ENCODE measurements at regions not wholly inside any gene's neighbourhood (a gene's known extent, or its start where the extent isn't known, plus 50 kb on each side); places are given as distances from the start of the nearest gene placed in this dataset.

DNA sequence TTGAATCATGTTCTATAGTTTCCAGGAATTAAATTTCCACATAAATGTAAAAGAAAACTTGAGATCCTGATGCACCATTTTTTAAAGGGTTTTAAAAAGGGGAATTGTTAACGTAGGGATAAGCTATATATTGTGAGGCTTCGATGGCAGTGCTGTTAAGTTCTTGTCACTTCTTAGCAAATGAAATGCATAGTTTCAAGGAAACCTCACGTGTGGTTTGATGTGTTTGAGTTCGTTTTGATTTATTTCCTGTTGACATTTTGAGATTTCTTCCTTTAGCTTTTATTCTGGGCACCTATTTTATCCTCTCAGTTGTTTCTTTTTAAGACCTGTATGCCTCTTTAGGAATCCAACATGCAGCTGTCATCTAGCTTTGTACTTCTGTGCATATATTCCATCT lies 301.0 kb downstream of the DOCK8 start:
- DNase-seq (ENCODE audit: low read depth) = no peak

DNA sequence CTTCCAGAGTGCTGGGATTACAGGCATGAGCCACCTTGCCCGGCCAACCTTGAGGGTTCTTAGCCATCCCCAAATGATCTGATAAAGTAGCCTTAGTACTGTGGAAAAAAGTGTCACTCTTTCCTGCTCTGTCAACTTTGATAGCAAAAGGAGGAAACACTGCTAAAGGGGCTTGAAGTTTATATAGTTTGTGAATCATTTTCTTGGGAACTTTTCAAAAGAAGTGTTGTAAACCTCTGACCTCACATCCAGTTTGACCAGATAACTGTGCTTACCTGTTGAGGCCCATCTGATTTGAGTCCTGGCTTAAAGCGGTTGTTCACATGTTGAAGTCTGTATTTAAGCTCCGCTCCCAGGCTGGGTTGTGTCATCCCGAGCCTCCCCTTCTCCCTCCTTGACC lies 303.3 kb downstream of the DOCK8 start:
- no peak for DNase-seq (ENCODE audit: low read depth)

DNA sequence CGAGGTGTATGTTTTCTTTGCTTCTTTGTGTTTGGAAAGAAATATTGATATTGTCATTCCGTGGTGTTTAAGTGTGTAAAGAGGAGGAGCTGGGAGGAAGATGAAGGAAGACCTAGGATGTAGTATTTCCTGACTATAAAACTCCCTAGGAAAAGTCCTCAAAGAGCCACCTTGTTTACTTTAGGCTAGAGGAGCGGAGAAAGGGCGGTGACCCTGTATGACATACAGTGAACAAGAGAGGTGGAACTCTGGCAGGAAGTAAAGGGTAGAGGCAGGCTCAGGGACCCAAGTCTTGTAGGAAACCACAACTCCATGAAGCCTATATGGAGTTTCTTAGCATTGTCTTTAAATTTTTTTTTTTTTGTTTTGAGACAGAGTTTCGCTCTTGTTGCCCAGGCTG lies 303.9 kb downstream of the DOCK8 start:
- DNase-seq (ENCODE audit: low read depth) = no peak

- no peak for DNase-seq (ENCODE audit: low read depth)
Observed at GRCh38 chr9:519579-519978, 304.9 kb downstream of the DOCK8 start.

GRCh38 chr9:520302-520701 lies 305.6 kb downstream of the DOCK8 start:
- no peak for DNase-seq (ENCODE audit: low read depth)

GRCh38 chr9:522190-522589 lies 307.5 kb downstream of the DOCK8 start:
- DNase-seq (ENCODE audit: low read depth) = no peak

DNA sequence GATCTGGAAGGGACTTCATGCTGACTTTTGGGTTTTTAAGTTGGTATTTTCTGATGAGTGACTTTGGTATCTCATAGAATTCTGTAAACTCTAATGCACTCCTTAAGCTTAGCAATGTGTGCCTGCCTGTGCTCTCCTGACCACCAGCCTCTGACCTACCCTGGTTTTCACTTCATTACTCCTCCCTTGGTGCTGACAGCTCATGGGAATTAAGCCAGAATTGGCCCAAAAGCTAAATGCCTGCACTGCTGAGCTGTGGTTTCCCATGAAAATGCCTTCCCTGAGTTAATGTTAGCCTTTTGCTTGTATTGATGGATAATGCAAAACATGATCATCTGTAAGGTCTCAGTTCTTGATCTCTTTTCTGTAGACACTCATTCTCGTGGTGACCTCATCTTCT lies 308.0 kb downstream of the DOCK8 start:
- DNase-seq (ENCODE audit: low read depth) = no peak

- no peak for DNase-seq (ENCODE audit: low read depth)
Observed at GRCh38 chr9:523444-523843, 308.8 kb downstream of the DOCK8 start.

- DNase-seq (ENCODE audit: low read depth) = no peak
Observed at GRCh38 chr9:524008-524407, 309.3 kb downstream of the DOCK8 start.

GRCh38 chr9:526904-527591 lies 312.4 kb downstream of the DOCK8 start:
- no peak for DNase-seq (ENCODE audit: low read depth)

- no peak for DNase-seq (ENCODE audit: low read depth)
Observed at GRCh38 chr9:529731-530130, 311.8 kb upstream of the DMRT1 start.

GRCh38 chr9:530681-531080 lies 310.8 kb upstream of the DMRT1 start:
- DNase-seq (ENCODE audit: low read depth) = no peak

GRCh38 chr9:532707-533106 lies 308.8 kb upstream of the DMRT1 start:
- DNase-seq (ENCODE audit: low read depth) = no peak

DNA sequence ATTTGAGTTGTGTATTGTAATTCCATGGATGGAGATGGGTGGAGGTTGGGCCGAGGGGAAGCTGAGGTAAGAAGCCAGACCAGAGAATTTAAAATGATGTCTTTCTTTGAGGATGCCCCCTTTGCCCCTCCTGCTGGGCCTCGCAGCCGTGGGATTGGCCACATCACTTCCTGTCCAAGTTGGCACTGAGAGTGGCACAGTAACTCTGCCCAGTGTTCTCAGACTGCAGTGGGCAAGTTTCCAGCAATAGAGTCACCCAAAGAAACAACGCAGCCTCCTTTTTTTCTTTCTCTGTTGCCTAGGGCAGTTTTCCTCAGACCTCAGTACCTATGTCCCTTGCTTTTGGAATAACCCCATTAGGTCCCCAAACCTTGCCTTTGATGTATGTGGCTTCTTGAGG lies 306.6 kb upstream of the DMRT1 start:
- DNase-seq (ENCODE audit: low read depth) = no peak

- DNase-seq (ENCODE audit: low read depth) = no peak
Observed at GRCh38 chr9:535356-535755, 306.1 kb upstream of the DMRT1 start.

DNA sequence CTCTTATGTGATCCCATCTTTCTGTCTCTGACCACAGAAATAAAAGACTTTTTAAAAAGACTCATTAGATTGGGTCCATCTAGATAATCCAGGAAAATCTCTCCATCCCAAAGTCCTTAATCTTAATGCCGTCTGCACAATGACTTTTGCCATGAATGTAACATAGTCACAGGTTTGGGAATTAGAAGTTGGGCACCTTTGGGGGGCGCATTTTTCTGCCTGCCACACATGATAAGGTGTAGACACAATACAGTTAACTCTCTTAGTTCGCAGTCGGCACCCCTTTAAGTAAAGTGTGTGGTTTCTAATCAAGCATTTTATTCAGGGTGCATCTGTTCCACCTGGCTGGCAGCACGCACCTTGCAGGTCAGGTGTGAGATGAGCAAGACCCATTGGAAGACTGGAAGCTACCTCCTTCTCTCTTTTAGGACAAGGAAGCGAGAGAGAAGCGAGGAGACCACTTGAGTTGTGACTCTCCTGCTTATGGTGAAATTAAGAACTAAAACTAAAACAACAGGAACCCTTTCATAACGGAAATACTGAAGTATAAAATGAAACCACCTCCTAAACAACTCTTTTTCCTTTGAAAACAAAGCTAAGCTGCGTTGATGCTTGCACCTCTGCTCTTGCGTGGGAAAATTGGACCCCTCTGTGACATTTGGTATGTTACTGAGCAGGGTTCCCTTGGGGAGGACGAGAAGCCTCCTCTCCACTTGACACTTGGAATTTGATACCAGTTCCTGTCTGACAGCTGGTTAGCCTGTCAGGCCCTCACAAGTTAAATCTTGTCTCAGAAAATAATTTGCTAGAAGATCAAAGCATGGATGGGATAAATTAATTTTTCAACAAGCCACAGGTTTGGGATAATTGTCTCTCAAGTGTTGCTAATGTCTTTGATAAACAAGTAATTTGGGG lies 304.6 kb upstream of the DMRT1 start:
- no peak for DNase-seq (ENCODE audit: low read depth)

GRCh38 chr9:543478-543877 lies 298.0 kb upstream of the DMRT1 start:
- DNase-seq (ENCODE audit: low read depth) = no peak

DNA sequence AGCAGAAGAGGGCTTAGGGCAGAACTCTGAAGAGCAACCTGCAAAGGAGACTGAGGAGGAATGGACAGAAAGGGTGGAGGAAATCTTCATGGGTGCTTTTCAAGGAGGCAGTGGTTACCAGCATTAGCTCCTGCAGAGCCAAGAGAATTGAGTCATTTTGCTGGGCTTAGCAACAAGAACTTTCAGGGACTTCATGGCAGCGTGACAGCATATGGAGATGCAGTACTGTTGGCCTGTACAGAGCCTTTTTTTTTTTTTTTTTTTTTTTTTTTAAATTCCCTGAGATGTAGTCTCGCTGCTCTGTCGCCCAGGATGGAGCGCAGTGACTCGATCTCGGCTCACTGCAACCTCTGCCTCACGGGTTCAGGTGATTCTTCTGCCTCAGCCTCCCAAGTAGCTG lies 296.0 kb upstream of the DMRT1 start:
- DNase-seq (ENCODE audit: low read depth) = no peak

DNA sequence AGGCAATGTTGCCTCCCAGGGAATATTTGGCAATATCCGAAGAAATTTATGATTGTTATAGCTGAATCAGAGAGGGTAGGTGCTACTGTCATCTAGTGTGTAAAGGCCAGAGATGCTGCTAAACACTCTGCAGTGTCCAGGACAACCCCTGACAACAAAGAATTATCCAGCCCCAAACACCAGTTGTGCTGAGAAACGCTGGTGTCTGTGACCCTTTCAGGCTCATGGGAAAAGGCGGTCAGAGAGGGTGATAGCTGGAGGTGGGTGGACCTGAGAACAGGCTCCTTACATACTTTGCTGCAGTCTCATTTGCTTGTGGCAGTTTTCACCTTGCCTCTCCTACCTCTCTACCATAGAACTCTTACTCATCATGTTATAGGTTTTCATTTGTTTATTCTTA lies 295.3 kb upstream of the DMRT1 start:
- DNase-seq (ENCODE audit: low read depth) = no peak

DNA sequence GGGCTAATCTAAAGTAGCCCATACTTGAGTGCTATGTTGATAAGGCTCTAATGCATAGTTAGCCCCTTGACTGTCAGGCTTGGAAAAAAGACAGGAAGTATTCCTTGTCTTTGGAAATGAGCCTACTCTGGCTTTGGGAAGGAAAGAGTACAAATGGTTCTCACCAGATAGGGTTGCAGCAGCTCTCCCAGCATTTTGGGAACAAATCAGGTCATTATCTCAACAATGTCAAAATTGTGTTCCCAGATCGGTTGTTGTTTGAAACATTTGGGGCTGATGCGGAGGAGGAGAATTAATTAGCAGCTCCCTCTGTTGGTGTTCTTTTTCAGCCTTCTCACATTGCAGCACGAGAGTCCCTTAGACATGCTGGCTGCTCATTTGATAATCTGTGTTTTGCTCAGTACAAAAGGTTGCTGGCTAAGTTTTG lies 294.7 kb upstream of the DMRT1 start:
- DNase-seq (ENCODE audit: low read depth) = peak; percentile 2

GRCh38 chr9:547314-547713 lies 294.2 kb upstream of the DMRT1 start:
- DNase-seq (ENCODE audit: low read depth) = no peak

GRCh38 chr9:549455-549997 lies 292.0 kb upstream of the DMRT1 start:
- no peak for DNase-seq (ENCODE audit: low read depth)

GRCh38 chr9:550333-550732 lies 291.2 kb upstream of the DMRT1 start:
- no peak for DNase-seq (ENCODE audit: low read depth)
